SK-N-SH (cell line): ENCODE measurements at regions not wholly inside any gene's neighbourhood (a gene's known extent, or its start where the extent isn't known, plus 50 kb on each side); places are given as distances from the start of the nearest gene placed in this dataset.
"Not testable (repeated sequence)": the region's sequence is repeated elsewhere in the genome, so short reads cannot be mapped to it uniquely, and the experiment has no call there.

ENCODE experiments used
- CTCF ChIA-PET: fragments of 300-600, 350-600 bp; formaldehyde crosslinking; extraction: SDS; loops from one replicate; lab custom pipeline; 2021; lab: Yijun Ruan, JAX
- POLR2A ChIA-PET: fragments of 350-600 bp; sonication (Branson Sonifier 250); formaldehyde crosslinking; extraction: SDS; loops from one replicate; lab custom pipeline; 2020; ENCODE audit warnings: antibody characterized with exemption, inconsistent platforms; lab: Yijun Ruan, JAX
- DNase-seq: peaks from one replicate; pipeline ENCODE4 v3.0.0; 2012
- H2AFZ ChIP-seq: fragments of 200-600 bp; sonication (generic); 2 replicates; pipeline ENCODE4 v1.8.1; 2016; ENCODE audit warnings: antibody characterized with exemption, mild to moderate bottlenecking, low read depth
- H3F3A ChIP-seq: fragments of 200-600 bp; sonication (generic); replicated peaks from 2 replicates; pipeline ENCODE3; 2016; ENCODE audit warnings: antibody characterized with exemption, mild to moderate bottlenecking; ENCODE audit not compliant: insufficient read depth
- H3K27ac ChIP-seq, 2 experiments: fragments of 200-500 bp in 1 of 2; fragments of 200-600 bp in 1 of 2; sonication (Bioruptor generic) in 1 of 2; sonication (generic), shearing (Covaris generic) in 1 of 2; 2 replicates each; pipeline versions ENCODE4 v1.5.1 to v1.6.1; 2014 to 2016; ENCODE audit warnings: low read depth in 2 of 2, inconsistent platforms in 1 of 2, low read length in 1 of 2, mild to moderate bottlenecking in 1 of 2, mixed read lengths in 1 of 2
- H3K27me3 ChIP-seq: fragments of 200-600 bp; sonication (generic), shearing (Covaris generic); 2 replicates; pipeline ENCODE4 v1.6.1; 2016; ENCODE audit warnings: mixed run types; ENCODE audit not compliant: insufficient read depth
- H3K36me3 ChIP-seq, 2 experiments: fragments of 200-500 bp in 1 of 2; fragments of 200-600 bp in 1 of 2; sonication (Bioruptor generic) in 1 of 2; sonication (generic) in 1 of 2; replicated peaks in 1 of 2; 2 replicates each; pipeline versions ENCODE3 to v1.5.1; 2014 to 2016; ENCODE audit warnings: low read length in 1 of 2, mild to moderate bottlenecking in 1 of 2; ENCODE audit not compliant: insufficient read depth in 2 of 2, control insufficient read depth in 1 of 2
- H3K4me1 ChIP-seq, 2 experiments: fragments of 200-500 bp in 1 of 2; fragments of 200-600 bp in 1 of 2; sonication (Bioruptor generic) in 1 of 2; sonication (generic), shearing (Covaris generic) in 1 of 2; 2 replicates each; pipeline versions ENCODE4 v1.5.1 to v1.6.1; 2014 to 2016; ENCODE audit warnings: low read depth in 1 of 2, low read length in 1 of 2, mixed run types in 1 of 2; ENCODE audit not compliant: insufficient read depth in 2 of 2, control insufficient read depth in 1 of 2
- H3K4me2 ChIP-seq: fragments of 200-600 bp; sonication (generic), shearing (Covaris generic); 2 replicates; pipeline ENCODE4 v1.6.1; 2017; ENCODE audit warnings: mixed run types
- H3K4me3 ChIP-seq, 2 experiments: fragments of 200-500 bp in 1 of 2; fragments of 200-600 bp in 1 of 2; sonication (Bioruptor generic) in 1 of 2; sonication (generic), shearing (Covaris generic) in 1 of 2; 2 replicates each; pipeline versions ENCODE4 v1.5.1 to v1.8.1; 2014 to 2016; ENCODE audit warnings: low read depth in 2 of 2, inconsistent platforms in 1 of 2, low read length in 1 of 2, mild to moderate bottlenecking in 1 of 2, mixed read lengths in 1 of 2, moderate library complexity in 1 of 2
- H3K79me2 ChIP-seq: fragments of 200-600 bp; sonication (generic); 2 replicates; pipeline ENCODE4 v1.8.1; 2017; ENCODE audit warnings: mild to moderate bottlenecking; ENCODE audit not compliant: insufficient read depth
- H3K9ac ChIP-seq: fragments of 200-600 bp; sonication (generic); 2 replicates; pipeline ENCODE4 v1.6.1; 2017; ENCODE audit warnings: mixed run types
- H3K9me2 ChIP-seq: fragments of 200-600 bp; sonication (generic); 2 replicates; pipeline ENCODE4 v1.6.1; 2017; ENCODE audit warnings: mixed run types
- H3K9me3 ChIP-seq: fragments of 200-600 bp; sonication (generic); 2 replicates; pipeline ENCODE4 v1.6.1; 2017; ENCODE audit warnings: mixed run types, mild to moderate bottlenecking, moderate library complexity
- H4K20me1 ChIP-seq: fragments of 200-600 bp; sonication (generic); 2 replicates; pipeline ENCODE4 v1.6.1; 2017; ENCODE audit warnings: mild to moderate bottlenecking, mixed run types; ENCODE audit not compliant: insufficient read depth
- CTCF ChIP-seq: fragments of 200-600 bp; sonication (generic); IDR thresholded peaks from 2 replicates; pipeline ENCODE4 v1.6.1; 2017; ENCODE audit warnings: antibody characterized with exemption, mild to moderate bottlenecking, moderate library complexity
- RAD21 ChIP-seq: IDR thresholded peaks from 2 replicates; pipeline ENCODE4 v1.6.1; 2012; ENCODE audit warnings: mild to moderate bottlenecking, low read length
- SMC3 ChIP-seq: IDR thresholded peaks from 2 replicates; pipeline ENCODE4 v1.6.1; 2012; ENCODE audit warnings: low read depth, low read length, improper control_type of control experiment
- WGBS: methylation state at CpG from one replicate; pipeline ENCODE4 v1.1.6; 2017; ENCODE audit warnings: low lambda C conversion rate; 5-methylcytosine and 5-hydroxymethylcytosine counted together
- TF ChIP-seq, protein P1 (sequence below): IDR thresholded peaks from 2 replicates; pipeline ENCODE4; 2012

DNA sequence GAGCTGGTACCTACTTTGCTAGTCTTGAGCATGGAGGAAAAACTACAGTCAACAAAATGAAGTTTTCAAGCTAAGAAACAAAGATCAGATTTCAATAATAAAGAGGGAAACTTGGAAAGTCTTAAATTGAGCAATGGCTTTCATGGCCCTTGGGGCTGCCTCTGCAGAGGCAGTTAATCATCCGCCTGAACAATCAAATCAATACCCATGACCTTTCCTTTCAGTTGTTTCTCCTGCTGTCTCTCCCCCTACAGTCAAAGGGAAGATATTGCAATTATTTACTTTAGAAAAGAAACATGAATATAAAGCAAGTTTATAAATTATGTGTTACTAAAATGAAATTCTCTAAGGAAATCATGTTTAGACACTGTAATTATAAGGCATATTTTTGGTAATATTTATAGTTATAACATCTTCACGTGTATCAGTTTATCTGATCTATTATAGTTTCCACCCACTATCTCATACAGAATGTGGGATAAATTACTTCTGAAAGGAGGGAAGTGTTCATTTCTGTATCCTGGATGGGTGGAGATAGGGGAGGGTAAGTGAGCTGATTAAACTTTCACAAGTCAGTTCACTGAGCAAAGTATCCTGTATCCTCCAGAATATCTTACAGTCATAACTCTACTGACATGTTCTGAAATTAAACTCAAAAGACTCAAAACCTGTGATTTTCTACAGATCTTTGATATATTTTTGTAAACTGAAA, 72.4 kb upstream of the TSC22D1 start:
- DNase-seq, result peak; percentile 29
- Histone ChIP-seq H3K4me2 (no peak overlapping the region), H2AFZ (no peak overlapping the region), H3K9me2 (no peaks in the 10 kb centered on the region), H3K27me3 (no peaks in the 10 kb centered on the region), H3F3A (peaks cover 18% of the 10 kb centered on the region), H3K4me3 (no peak overlapping the region), H3K4me1 (0 out of 4 replicates have a peak, but pooled peaks cover 0 to 8% of the 10 kb centered on the region in 2 experiments), H3K9ac (no peak overlapping the region), H3K79me2 (no peaks in the 10 kb centered on the region), H3K27ac (no peak overlapping the region), H3K36me3 (no peaks in the 10 kb centered on the region), H3K9me3 (no peaks in the 10 kb centered on the region), H4K20me1 (no peaks in the 10 kb centered on the region)
- CTCF ChIA-PET, result no interaction called here
- WGBS, result 77% methylated on average over 2 of the region's 2 CpGs
- POLR2A ChIA-PET, result no interaction called here
- TF ChIP-seq, protein P1, sequence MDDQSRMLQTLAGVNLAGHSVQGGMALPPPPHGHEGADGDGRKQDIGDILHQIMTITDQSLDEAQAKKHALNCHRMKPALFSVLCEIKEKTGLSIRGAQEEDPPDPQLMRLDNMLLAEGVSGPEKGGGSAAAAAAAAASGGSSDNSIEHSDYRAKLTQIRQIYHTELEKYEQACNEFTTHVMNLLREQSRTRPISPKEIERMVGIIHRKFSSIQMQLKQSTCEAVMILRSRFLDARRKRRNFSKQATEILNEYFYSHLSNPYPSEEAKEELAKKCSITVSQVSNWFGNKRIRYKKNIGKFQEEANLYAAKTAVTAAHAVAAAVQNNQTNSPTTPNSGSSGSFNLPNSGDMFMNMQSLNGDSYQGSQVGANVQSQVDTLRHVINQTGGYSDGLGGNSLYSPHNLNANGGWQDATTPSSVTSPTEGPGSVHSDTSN, result no peak
- TF ChIP-seq SMC3, result no peak
- TF ChIP-seq CTCF, result peak; percentile 53
- peak; percentile 27; the same call in 1 of the 2 replicates for TF ChIP-seq RAD21

DNA sequence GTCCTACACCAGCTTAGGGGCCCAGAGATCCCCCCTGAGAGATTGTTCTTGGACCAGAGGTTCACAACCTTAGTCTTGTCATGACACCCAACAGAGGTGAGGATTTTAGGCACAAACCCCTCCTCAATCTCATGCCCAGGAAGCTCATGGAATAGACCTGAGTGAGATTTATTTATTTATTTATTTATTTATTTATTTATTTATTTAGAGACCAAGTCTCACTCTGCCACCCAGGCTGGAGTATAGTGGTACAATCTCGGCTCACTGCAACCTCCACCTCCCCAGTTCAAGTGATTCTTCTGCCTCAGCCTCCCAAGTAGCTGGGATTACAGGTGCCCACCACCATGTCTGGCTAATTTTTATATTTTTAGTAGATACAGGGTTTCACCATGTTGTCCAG, 71.4 kb upstream of the TSC22D1 start:
- H2AFZ ChIP-seq, H3K4me1 ChIP-seq, H3K4me3 ChIP-seq, H3K27ac ChIP-seq, H3K36me3 ChIP-seq, CTCF ChIA-PET, H4K20me1 ChIP-seq, H3K27me3 ChIP-seq, H3K9me2 ChIP-seq, H3K9ac ChIP-seq, H3F3A ChIP-seq, DNase-seq, H3K9me3 ChIP-seq, POLR2A ChIA-PET, H3K79me2 ChIP-seq, H3K4me2 ChIP-seq: not testable (repeated sequence)
- 80% methylated on average over 1 of the region's 1 CpG for WGBS

DNA sequence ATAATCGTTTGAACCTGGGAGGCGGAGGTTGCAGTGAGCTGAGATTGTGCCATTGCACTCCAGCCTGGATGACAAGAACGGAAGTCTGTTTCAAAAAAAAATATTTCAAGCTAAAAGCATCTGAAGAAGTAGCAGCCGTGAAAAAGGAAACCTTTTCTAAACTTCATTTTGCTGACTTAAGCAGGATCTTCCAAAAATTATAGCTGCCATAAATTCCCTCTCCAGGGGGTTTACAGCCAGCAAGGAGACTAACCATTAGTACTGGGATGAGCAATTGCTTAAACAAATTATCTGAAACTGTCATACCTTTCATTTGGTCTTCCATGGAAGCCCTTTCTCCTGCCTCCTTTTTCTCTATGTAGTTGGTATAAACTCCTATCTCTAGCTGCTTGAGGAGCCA, 69.9 kb upstream of the TSC22D1 start:
- no peak overlapping the region for H3K4me2 ChIP-seq

More for the DNA sequence above, 69.9 kb upstream of the TSC22D1 start:
- DNase-seq, result no peak
- H4K20me1 ChIP-seq, result no peaks in the 10 kb centered on the region
- no peaks in the 10 kb centered on the region for H3K79me2 ChIP-seq
- no peak for TF ChIP-seq SMC3
- WGBS, result 84% methylated on average over 4 of the region's 4 CpGs
- H3K36me3 ChIP-seq, result no peaks in the 10 kb centered on the region
- H3K9ac ChIP-seq, result no peak overlapping the region
- H3K27me3 ChIP-seq, result no peaks in the 10 kb centered on the region
- ChIA-PET POLR2A (no interaction called here), CTCF (no interaction called here)
- no peak overlapping the region for H3K4me3 ChIP-seq
- peaks cover 5% of the 10 kb centered on the region for H3F3A ChIP-seq
- no peaks in the 10 kb centered on the region for H3K9me2 ChIP-seq
- H3K4me1 ChIP-seq, result no peaks in the 10 kb centered on the region
- H3K9me3 ChIP-seq, result no peaks in the 10 kb centered on the region
- no peak overlapping the region for H2AFZ ChIP-seq
- H3K27ac ChIP-seq, result no peak overlapping the region
